ENCODE measurements at regions not wholly inside any gene's neighbourhood (a gene's known extent, or its start where the extent isn't known, plus 50 kb on each side); places are given as distances from the start of the nearest gene placed in this dataset.

DNA sequence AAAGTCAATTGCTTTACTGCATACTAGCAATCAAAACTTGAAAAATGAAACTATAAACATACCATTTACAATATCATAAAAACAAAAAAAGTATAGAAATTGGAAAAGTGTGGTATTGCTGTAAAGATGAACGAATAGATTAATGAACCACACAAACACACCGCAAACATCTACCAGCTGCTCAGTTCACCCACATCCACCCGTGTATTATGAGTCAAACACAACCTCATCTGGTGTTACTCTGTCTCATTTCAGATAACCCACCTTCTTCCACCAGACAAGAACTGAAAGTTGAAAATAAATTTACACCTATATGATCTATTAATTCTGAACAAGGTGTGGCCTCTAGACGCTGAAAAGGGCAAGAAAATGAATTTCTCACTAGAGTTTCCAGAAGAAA, 53.3 kb downstream of the BLID start:
- no peak for DNase-seq

DNA sequence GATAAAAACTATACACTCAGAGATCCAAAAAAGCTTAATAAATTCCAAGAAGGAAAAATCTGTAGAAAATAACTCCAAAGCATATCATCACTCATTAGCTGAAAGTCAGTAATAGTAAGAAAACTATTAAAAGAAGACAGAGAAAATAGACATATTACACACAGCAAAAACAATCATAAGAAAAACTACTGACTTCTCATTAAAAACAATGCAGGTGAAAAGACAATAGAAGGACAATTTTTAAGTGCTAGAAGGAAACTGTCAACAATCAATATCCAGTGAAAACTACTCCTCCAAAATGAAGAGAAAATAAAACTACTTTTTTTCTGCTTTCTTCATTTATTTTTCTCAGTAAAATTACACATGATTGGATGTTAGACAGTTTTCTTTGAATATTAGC, 56.5 kb downstream of the BLID start:
- DNase-seq: no peak

DNA sequence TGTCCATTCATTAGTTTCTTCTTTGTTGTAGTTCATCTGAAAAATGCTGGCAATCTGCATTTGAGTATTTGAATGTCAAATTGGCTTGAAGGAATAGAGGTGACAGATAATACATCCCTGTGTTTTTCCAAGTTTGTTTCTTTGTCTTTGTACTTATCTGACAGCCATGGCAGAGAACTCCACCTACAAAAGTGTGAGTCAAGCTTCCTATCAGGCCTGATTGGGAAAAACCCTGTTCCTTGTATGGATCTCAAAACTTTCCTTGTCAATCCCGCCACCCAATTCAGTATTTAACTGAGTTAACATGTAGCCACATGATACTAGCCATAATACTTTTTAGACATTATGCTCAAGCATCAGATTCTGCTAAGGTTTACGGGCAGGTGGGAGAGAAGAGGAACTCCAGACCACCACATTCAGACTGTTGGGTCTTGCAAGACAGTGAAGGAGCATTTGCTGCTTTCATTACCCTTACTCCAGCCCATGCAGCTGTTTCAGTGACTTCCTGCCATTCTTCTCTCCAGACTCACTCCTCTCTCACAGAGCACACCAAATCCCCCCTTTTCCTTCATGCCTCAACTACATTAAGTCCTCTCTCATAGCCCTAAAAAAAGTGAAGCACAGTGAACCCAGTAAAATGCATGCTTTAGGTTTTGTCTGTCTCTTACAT, 65.9 kb downstream of the BLID start:
- DNase-seq: no peak

DNA sequence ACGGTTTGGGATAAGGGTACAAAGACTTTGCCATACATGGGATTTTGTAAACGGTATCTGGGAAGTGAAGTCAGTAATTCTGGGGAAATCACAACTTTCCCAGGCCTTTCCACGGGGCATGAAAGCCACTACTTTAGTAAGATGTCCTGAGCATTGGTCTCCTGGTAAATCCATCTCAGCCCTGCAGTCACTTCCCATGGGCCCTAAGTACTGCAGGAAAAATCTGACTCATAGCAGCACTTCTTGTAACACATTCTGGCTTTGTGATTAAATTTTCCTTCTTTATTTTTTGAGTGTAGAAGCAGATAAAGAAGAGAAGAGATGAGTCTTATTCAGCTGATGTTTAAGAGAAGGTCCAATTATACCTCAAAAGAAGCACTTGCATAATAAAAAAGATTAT, 67.6 kb downstream of the BLID start:
- no peak for DNase-seq

DNA sequence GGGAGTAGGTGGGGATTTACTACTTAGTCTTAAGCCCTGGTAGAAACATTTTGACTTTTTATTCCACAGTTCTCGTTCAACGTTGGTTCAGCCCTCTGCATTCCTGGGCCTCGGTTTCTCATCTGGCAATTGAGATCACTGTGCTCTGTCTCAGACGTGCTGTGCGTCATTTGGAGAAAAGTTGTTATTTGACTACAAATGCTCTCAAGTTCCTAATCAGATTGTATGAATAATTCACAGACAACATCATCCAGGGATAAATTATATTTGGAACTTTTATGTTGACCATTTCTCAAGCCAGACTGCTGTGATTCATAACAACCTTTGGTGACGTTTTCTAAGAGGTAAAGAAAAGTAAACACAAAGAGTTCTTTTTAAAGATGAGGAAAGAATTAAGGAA, 69.2 kb downstream of the BLID start:
- no peak for DNase-seq

DNA sequence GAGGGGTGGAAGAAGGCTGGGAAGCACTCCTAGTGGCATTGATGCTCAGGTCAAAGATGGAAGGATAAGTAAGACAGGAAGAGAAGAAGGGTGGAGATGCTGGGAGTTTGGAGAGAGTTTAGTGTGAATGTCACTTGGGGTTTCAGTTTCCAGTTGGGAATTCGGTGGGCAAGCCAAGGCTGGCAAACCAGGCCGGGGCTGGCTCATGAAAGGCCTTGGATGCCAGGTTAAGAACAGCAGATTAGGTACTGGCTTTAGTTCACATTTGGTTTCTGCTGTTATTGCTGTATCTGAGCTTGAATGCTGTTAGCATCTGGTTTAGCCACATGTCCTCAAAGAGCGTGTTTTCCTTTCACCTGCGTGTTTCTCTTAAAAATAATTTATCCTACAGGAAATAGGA, 69.6 kb downstream of the BLID start:
- no peak for DNase-seq

DNA sequence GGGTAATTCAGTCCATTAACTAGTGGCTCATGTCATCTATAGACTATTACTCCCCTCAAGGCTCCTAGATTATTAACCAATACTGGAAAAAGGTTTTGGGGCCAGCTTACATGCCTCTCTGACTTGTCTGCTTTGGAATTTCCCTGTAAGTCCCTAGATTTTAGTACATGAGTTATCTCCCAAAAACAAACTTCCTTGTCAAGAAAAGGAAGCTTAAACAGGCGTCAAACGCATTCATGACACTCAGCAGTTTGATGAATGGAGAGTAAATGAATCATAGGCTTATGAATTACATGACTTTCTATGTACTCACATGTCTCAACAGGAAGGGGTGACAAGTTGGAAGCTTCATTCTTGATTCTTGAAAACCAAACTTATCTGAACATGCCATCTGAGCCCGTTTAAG, 70.8 kb downstream of the BLID start:
- DNase-seq: no peak

DNA sequence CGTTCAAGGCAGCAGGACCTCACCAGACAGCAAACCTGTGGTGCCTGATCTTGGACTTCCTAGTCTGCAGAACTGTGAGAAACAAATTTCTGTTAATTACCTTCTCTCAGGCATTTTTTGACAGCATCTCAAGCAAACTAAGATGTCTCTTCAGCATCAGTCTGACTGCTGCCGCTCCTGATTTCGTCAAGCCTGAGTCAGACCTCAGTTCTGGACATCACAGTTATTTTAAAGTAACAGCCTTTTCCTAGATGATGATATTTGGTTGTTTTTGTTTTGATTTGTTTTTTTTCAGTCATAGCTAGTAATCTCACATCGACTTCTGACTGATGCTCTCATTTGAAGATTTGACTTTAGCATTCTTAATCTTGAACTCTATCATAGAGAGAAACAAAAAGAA, 71.9 kb downstream of the BLID start:
- DNase-seq: no peak

DNA sequence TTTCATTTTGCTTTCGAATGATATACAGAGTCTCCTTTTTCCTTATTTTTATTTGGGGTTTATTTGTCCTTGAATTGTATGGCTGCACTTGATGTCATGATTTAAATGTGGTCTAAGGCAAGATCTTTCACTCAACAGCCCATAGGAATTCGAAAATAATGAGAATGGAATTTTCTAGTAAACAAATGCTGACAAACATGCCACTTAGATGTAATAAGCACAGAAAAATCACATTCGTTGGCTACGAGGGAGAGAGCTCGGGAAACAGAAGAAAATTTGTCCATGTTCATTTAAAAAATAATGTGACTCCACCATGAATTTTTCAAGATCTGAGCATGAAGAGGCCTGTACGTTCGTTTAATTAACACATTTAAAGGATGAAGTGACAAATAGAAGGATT, 73.0 kb downstream of the BLID start:
- DNase-seq: no peak

DNA sequence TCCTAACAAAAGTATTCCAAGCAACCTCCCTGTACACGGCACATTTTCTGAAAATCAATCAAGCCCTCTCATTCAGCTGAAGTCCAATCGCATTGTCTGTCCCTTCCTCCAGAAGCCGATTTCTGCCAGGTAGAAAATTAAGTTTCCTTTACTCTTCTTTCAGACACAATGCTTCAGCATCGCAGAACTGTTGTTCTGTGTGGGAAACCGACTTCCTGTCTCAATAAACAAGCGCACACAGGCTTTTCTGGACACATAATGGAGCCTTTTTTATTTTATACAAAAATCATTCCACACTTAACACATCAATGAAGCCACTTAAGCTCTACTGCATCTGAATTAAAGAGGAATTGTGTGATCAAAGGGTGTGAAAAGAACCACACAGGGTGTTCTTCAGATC, 75.6 kb downstream of the BLID start:
- no peak for DNase-seq

DNA sequence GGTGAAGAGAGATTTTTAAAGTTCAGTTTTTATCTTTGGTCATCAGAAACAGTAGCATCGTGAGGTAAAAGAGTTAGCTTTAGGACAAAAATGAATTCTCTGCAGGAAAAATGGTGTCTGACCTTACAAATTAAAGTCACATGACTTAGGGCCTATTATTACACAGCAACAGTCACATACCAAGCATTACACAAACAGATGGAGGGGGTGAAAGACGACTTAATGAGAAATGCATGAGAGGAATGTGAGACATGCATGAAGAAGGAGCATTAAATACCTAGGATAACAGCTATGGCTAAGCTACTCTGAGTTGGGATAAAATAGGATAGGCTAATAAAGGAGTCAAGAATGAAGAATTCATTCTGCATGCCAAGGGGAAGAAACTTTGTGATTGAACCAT, 77.5 kb downstream of the BLID start:
- no peak for DNase-seq

DNA sequence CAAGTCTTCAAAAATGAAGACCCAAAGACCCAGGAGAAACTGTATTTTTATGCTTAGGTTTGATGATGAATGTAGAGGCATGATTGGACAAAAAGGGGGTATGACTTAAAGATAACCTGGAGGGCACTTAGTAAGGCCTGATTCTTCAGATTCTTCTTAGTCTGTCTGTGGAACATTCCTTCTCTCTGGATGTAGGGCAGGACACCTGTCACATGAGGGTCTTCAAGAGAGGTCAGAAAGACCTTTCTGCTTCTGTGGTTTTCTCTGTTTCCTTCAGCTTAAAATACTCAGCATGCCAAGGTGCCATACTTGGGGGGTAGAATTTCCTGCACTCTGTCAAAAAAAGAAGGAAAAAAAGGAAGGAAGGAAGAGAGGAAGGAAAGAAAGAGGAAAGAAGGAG, 78.1 kb downstream of the BLID start:
- no peak for DNase-seq

DNA sequence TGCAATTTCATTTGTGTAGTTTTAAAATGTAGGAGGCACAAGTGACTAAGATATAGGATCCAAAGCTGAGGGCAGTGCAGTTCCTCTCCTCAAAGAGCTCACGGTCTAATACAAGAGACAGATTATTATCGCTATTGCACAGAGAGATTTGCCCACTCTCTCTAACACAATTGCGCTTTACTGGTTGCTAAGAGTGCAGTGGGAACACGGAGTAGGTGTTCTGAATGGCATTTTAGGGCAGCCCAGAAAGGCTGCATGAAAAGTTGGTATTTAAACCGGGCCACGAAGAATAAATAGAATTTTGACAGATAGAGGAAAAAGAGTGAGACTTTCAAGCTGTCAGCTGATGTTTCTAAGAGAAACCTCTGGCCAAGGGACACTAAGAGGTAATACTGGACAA, 79.5 kb downstream of the BLID start:
- no peak for DNase-seq

DNA sequence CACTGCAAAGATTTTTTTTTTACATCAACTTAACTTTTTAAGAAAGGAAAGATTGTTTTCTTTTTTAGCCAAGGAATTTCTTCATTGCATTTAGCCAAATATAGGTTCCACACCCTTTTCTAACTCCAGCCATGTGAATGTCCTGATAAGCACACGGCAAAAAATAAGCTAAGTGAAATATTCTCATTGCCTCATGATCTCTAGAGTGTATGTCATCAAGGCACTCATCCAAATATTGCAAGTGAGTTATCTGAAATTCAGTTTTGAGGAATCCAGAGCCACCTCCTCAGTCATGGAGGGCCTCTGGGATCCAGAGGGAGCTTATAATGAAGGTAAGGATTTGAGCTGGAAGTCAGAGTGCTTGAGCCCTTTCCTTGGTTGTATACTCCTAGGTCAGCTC, 80.0 kb downstream of the BLID start:
- DNase-seq: no peak

DNA sequence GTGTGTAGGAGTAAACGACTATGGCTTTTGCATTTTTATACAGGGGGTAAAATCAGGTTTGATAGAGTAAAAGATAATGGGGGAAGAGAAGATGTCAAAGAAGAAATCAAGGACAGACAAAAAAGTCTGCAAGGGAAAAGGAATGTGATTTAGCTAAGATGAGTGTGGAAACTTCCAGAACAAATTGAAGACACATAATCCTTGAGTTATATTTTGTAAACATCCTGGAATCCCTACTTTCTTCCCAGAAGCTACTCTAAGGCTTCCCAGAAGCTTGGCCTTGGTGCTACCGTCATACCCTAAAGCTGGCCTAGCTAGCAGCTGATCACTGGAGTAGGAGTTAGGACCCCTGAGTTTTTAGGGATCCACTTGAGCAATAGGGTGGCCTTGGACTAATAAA, 82.4 kb downstream of the BLID start:
- DNase-seq: no peak

DNA sequence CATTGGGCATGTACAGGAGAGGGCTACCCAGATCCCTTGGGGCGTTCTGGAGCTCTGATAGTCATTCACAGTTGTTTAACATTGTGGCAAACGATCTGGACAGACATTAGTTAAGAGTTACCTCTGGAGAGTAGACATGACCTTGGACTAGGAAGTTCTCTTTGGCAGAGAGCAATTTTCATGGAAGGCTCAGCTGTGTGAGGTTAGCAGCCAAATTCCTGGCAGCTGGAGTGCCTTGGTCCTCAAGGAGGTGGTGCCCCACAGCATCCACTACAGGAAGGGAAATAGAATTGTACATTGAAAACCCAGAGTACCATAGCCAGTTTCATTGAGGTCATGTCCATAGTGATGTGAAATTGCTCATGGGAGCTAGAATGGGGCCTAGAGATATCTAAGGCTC, 82.8 kb downstream of the BLID start:
- no peak for DNase-seq

DNA sequence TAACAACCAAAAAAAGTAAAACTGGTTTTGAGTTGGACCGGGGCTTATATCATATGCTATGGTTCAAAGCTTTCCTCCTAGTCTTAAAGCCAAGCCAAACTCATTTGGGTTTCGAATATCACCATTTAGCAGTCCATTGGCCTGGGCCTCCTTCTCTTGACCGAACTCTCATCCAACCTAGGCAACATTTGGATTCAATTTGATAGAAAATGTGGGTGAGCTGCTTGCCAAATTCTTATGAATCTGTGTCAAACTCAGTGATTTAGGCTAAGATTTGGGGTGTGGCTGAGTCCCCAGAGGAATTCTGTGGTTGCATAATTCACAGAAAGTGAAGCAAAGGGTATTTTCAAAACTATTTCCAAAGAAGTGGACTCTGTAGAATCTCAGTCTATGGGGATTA, 83.7 kb downstream of the BLID start:
- peak; percentile 41 for DNase-seq

DNA sequence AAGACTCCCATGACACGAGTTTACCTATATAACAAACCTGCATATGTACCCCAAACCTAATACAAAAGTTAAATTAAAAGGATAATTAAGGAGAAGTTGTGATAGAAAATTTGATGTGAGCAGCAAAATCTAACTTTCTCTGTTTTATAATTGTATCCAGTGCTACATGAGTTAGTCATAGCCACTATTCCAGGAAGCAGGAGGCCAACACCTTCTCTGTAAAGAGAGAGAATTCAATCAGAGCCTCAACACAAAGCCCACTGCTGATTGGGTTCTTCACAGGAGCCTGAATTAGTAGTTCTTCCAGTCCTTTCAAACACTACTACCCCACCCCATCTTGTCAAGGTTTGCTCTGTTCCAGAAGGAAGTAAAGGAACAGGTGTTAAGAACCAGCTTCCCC, 84.2 kb downstream of the BLID start:
- DNase-seq: no peak

DNA sequence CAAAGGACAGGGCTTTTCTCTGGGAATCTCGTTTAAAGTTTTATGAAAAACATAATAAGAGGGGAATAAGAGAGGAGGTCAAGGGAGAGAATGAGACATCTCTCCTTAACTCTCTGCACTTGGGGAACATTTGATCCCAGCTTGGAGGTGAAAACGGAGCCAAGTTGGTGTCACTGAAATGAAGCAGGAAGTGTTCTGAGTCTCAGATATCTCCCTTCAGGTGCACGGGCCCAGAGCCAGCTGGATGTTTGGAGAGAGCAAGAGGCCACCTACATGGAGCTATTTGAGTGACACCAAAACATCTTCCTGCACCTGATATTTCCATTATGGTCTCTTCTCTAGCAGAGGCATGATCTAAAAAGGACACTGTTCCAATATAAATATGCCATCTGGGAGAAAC, 85.7 kb downstream of the BLID start:
- peak; percentile 55 for DNase-seq

DNA sequence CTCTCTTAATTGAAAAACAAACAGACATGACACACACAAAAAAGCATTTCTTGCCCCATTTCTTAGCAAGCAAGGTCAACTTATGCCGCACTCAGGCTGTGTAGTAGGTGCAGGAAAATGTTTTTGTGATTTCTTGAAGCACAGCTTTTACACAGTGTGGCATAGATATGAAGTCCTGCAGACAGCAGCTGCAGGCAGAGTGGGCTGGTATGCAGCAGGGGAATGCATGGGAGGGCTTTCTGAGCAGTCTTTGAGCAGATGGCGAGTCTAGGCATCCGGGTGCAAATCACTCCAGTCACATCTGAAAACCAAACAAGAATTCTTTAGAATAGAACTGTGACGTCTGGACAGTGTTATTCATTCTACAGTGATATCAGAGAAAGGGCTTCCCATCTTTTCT, 87.5 kb downstream of the BLID start:
- DNase-seq: peak; percentile 58

DNA sequence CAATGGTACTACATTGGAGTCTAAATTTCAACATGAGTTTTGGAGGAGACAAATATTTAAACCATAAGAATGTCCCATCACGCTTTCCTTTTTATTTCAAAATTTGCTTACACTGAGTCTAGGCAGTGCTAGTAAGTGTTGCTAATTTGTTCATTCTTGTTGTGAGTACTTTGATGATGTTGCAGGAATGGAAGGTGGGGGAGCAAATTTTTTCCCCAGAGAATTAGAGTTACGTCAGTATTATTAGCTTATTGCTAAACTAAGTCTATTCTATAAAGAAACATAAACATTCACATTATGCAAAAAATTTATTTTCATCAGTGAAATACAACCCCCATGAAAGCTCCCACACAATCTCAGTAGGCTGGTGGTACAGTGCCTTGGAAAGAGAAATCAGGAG, 88.0 kb downstream of the BLID start:
- DNase-seq: no peak

DNA sequence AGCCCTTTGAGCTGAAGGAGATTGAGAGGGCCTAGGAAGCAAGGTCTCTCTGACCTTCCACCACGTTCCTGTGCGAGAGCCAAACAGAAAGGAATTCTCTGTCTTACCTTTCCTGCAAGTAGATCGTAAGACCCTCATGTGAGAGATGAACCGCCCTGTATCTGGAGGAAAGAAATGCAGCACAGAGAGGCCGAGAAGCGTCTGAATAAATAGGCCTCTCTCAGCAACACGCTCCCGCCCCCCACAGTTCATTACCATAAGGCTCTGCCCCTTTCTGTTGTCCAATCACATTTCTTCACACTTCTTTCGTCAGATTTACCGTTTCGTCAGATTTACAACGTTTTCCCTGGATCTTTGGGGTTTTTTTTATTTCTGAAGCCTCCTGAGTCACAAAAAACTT, 90.3 kb downstream of the BLID start:
- DNase-seq: no peak

DNA sequence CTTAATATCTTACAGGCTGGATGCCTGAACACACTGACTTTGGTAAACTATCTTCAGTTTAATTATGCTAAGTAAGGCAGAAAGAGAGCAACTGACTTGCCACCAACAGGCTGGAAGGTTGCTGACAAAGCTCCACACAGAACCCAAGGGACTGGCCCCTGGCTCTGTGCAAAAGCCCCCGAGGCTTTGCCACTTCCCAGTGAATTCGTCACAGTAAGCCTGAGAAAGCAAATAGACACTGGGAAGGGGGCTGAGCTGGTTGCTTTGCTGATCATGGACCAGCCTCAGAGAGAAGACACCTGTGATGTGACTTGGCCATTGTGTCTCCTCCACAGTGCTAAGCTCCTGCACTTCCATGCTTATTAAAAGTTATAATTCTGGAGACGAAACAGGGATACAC, 91.7 kb downstream of the BLID start:
- no peak for DNase-seq

DNA sequence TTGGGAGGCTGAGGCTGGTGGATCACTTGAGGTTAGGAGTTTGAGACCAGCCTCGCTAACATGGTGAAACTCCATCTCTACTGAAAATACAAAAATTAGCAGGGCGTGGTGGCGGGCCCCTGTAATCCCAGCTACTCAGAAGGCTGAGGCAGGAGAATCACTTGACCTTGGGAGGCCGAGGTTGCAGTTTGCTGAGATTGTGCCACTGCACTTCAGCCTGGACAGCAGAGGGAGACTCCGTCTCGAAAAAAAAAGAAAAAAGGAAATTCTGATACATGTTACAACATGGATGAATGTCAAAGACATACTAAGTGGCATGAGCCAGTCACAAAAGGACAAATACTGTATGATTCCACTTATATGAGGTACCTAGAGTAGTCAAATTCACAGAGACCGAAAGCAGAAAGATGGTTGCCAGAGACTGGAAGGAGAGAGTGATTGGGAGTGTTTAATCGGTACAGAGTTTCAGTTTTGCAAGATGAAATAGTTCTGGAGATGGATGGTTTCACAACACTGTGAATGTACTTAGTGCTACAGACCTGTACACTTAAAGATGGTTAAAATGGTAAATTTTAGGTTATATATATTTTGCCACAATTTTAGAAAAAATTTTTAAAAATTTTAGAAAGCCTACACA, 92.3 kb downstream of the BLID start:
- no peak for DNase-seq

DNA sequence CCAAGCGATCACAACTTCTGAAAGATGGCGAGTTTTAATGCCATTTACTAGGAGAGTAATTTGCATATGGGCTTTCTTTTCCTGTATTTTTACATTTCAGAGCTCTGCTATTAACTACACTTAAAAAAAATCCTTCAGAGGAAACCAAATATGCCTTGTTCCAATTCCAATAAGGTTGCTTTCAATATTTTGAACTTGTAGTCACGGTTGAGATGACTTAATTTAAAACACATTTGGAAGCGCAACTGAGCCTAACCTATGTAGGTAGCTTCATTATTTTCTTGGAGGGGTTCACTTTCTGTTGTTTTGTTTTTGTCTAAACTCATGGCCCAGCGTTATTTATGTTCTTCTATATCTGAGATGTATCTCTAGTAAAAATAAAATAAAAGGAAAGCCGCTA, 93.4 kb downstream of the BLID start:
- no peak for DNase-seq

All from right hindlimb (tissue), 1 donor.